ENCODE measurements at regions not wholly inside any gene's neighbourhood (a gene's known extent, or its start where the extent isn't known, plus 50 kb on each side); places are given as distances from the start of the nearest gene placed in this dataset.

GRCh38 chrX:138930583-138930945 lies 219.0 kb upstream of the FGF13 start:
- H4K20me1 ChIP-seq (ENCODE audit: insufficient read depth): no peaks in the 10 kb centered on the region
- H3K9ac ChIP-seq (ENCODE audit: low read length): no peak overlapping the region
- no peak overlapping the region for H3K4me2 ChIP-seq (ENCODE audit: low read length)
- H3K9me2 ChIP-seq (ENCODE audit: insufficient read depth): no peaks in the 10 kb centered on the region
- no peak overlapping the region for H2AFZ ChIP-seq (ENCODE audit: low read depth, low read length, poor library complexity, severe bottlenecking)
- H3K36me3 ChIP-seq (ENCODE audit: control insufficient read depth in 1 of 2, insufficient read depth in 2 of 2, low read length in 2 of 2): no peaks in the 10 kb centered on the region
- no peaks in the 10 kb centered on the region for H3K27me3 ChIP-seq (ENCODE audit: insufficient read depth, low read length)
- H3K4me3 ChIP-seq (replicated peaks in 1 of 2; ENCODE audit: low read depth in 1 of 2, low read length in 2 of 2): no peak overlapping the region
- CTCF ChIA-PET: no interaction called here
- ATAC-seq: no peak
- no peak overlapping the region for H3K27ac ChIP-seq (ENCODE audit: low read depth, low read length)
- no peak for TF ChIP-seq EZH2phosphoT487 (IDR thresholded peaks at IDR 0.05; ENCODE audit: borderline replicate concordance)
- no peak for TF ChIP-seq EGR1 (IDR thresholded peaks at IDR 0.05; ENCODE audit: low read depth)
- TF ChIP-seq ZNF274 (IDR thresholded peaks at IDR 0.05; ENCODE audit: low read depth, low read length): no peak
- TF ChIP-seq, protein P1, sequence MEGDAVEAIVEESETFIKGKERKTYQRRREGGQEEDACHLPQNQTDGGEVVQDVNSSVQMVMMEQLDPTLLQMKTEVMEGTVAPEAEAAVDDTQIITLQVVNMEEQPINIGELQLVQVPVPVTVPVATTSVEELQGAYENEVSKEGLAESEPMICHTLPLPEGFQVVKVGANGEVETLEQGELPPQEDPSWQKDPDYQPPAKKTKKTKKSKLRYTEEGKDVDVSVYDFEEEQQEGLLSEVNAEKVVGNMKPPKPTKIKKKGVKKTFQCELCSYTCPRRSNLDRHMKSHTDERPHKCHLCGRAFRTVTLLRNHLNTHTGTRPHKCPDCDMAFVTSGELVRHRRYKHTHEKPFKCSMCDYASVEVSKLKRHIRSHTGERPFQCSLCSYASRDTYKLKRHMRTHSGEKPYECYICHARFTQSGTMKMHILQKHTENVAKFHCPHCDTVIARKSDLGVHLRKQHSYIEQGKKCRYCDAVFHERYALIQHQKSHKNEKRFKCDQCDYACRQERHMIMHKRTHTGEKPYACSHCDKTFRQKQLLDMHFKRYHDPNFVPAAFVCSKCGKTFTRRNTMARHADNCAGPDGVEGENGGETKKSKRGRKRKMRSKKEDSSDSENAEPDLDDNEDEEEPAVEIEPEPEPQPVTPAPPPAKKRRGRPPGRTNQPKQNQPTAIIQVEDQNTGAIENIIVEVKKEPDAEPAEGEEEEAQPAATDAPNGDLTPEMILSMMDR (IDR thresholded peaks at IDR 0.05 in 2 of 3, conservative IDR thresholded peaks at IDR 0.05 in 1 of 3; ENCODE audit: borderline replicate concordance in 1 of 3, insufficient read depth in 1 of 3, low read depth in 2 of 3, low read length in 2 of 3): no peak
- TF ChIP-seq SIN3A (IDR thresholded peaks at IDR 0.05; ENCODE audit: low read depth): no peak
- no peak for TF ChIP-seq POLR2A (IDR thresholded peaks at IDR 0.05; ENCODE audit: borderline replicate concordance, extremely low read depth, insufficient read depth, insufficient read length)
- TF ChIP-seq CEBPB (IDR thresholded peaks at IDR 0.05; ENCODE audit: low read depth): no peak
- no peak for TF ChIP-seq FOSL1 (IDR thresholded peaks at IDR 0.05; ENCODE audit: low read depth)
- no peak for TF ChIP-seq JUND (IDR thresholded peaks at IDR 0.05)
- no peak for TF ChIP-seq POLR2AphosphoS5 (IDR thresholded peaks at IDR 0.05; ENCODE audit: low read depth, low read length)
- TF ChIP-seq CBX3 (IDR thresholded peaks at IDR 0.05; ENCODE audit: low read depth): no peak
- no peak for TF ChIP-seq YY1 (IDR thresholded peaks at IDR 0.05; ENCODE audit: extremely low read depth, insufficient replicate concordance, low read depth, low read length)
- no peak for TF ChIP-seq EZH2 (IDR thresholded peaks at IDR 0.05)
- TF ChIP-seq, protein P2, sequence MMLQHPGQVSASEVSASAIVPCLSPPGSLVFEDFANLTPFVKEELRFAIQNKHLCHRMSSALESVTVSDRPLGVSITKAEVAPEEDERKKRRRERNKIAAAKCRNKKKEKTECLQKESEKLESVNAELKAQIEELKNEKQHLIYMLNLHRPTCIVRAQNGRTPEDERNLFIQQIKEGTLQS (IDR thresholded peaks at IDR 0.05): no peak
- TF ChIP-seq, protein P3, sequence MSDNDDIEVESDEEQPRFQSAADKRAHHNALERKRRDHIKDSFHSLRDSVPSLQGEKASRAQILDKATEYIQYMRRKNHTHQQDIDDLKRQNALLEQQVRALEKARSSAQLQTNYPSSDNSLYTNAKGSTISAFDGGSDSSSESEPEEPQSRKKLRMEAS (IDR thresholded peaks at IDR 0.05): no peak
- no peak for TF ChIP-seq SRF (IDR thresholded peaks at IDR 0.05; ENCODE audit: low read depth)
- RAD21 ChIA-PET (ENCODE audit: low non-redundant PET in 1 of 2, low total read pairs in 2 of 2, uncharacterized antibody in 2 of 2, unreplicated experiment in 2 of 2): no interaction called here
- intact Hi-C loops (cut with micrococcal nuclease): no loop called here
- no peak for DNase-seq (ENCODE audit: low read depth, low spot score)
- no peaks in the 10 kb centered on the region for H3K4me1 ChIP-seq (ENCODE audit: control insufficient read depth in 1 of 2, insufficient read depth in 2 of 2, low read length in 2 of 2)
- no peaks in the 10 kb centered on the region for H3K79me2 ChIP-seq (ENCODE audit: insufficient read depth, low read length)
- POLR2A ChIA-PET: no interaction called here
- no peaks in the 10 kb centered on the region for H3K9me3 ChIP-seq (ENCODE audit: control insufficient read depth in 1 of 2, insufficient read depth in 1 of 2, low read depth in 1 of 2, low read length in 2 of 2)
- no TSS peak for BruUV-seq (replicated peaks)

Data from HCT116 (cell line).